Breast epithelium (tissue), 3 donors: ENCODE measurements at regions not wholly inside any gene's neighbourhood (a gene's known extent, or its start where the extent isn't known, plus 50 kb on each side); places are given as distances from the start of the nearest gene placed in this dataset.

Source experiments
- CTCF ChIP-seq, 3 donors: fragments of 450-650 bp; IDR thresholded peaks; one replicate each; pipeline ENCODE4 v1.5.1; 2016 to 2017; ENCODE audit warnings: antibody characterized with exemption in 3 of 3, mild to moderate bottlenecking in 3 of 3, moderate library complexity in 3 of 3
- POLR2A ChIP-seq: fragments of 450-650 bp; IDR thresholded peaks from one replicate; pipeline ENCODE4 v1.6.1; 2016; ENCODE audit warnings: antibody characterized with exemption, mild to moderate bottlenecking, moderate library complexity
- POLR2AphosphoS5 ChIP-seq, 3 donors: sonication (generic); formaldehyde crosslinking; IDR thresholded peaks; one replicate each; pipeline ENCODE4 v1.6.1; 2017; ENCODE audit warnings: antibody characterized with exemption in 3 of 3

GRCh38 chr16:80280557-80280956 lies 260.2 kb upstream of the DYNLRB2 start:
- TF ChIP-seq CTCF (IDR thresholded peaks at IDR 0.05) = no peak
- TF ChIP-seq POLR2AphosphoS5 (IDR thresholded peaks at IDR 0.05) = no peak
- TF ChIP-seq POLR2A = no peak
